ENCODE measurements at regions not wholly inside any gene's neighbourhood (a gene's known extent, or its start where the extent isn't known, plus 50 kb on each side); places are given as distances from the start of the nearest gene placed in this dataset.

GRCh38 chr16:35565626-35566025, 2106.2 kb downstream of the TP53TG3F start:
- TF ChIP-seq, protein P1, sequence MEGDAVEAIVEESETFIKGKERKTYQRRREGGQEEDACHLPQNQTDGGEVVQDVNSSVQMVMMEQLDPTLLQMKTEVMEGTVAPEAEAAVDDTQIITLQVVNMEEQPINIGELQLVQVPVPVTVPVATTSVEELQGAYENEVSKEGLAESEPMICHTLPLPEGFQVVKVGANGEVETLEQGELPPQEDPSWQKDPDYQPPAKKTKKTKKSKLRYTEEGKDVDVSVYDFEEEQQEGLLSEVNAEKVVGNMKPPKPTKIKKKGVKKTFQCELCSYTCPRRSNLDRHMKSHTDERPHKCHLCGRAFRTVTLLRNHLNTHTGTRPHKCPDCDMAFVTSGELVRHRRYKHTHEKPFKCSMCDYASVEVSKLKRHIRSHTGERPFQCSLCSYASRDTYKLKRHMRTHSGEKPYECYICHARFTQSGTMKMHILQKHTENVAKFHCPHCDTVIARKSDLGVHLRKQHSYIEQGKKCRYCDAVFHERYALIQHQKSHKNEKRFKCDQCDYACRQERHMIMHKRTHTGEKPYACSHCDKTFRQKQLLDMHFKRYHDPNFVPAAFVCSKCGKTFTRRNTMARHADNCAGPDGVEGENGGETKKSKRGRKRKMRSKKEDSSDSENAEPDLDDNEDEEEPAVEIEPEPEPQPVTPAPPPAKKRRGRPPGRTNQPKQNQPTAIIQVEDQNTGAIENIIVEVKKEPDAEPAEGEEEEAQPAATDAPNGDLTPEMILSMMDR (IDR thresholded peaks at IDR 0.05), result no peak
- TF ChIP-seq, protein P2, sequence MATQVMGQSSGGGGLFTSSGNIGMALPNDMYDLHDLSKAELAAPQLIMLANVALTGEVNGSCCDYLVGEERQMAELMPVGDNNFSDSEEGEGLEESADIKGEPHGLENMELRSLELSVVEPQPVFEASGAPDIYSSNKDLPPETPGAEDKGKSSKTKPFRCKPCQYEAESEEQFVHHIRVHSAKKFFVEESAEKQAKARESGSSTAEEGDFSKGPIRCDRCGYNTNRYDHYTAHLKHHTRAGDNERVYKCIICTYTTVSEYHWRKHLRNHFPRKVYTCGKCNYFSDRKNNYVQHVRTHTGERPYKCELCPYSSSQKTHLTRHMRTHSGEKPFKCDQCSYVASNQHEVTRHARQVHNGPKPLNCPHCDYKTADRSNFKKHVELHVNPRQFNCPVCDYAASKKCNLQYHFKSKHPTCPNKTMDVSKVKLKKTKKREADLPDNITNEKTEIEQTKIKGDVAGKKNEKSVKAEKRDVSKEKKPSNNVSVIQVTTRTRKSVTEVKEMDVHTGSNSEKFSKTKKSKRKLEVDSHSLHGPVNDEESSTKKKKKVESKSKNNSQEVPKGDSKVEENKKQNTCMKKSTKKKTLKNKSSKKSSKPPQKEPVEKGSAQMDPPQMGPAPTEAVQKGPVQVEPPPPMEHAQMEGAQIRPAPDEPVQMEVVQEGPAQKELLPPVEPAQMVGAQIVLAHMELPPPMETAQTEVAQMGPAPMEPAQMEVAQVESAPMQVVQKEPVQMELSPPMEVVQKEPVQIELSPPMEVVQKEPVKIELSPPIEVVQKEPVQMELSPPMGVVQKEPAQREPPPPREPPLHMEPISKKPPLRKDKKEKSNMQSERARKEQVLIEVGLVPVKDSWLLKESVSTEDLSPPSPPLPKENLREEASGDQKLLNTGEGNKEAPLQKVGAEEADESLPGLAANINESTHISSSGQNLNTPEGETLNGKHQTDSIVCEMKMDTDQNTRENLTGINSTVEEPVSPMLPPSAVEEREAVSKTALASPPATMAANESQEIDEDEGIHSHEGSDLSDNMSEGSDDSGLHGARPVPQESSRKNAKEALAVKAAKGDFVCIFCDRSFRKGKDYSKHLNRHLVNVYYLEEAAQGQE (IDR thresholded peaks at IDR 0.05; ENCODE audit: insufficient read depth in 1 of 2, low read depth in 2 of 2, low read length in 1 of 2), result no peak
- no peak for TF ChIP-seq POLR2AphosphoS5 (IDR thresholded peaks at IDR 0.05; ENCODE audit: low read depth, low read length)

All from Panc1 (cell line).